Activated CD4-positive, alpha-beta T cell treated with anti-CD3 and anti-CD28 coated beads for 36 hours (primary cell): ENCODE measurements at regions not wholly inside any gene's neighbourhood (a gene's known extent, or its start where the extent isn't known, plus 50 kb on each side); places are given as distances from the start of the nearest gene placed in this dataset.

Experiments
- ATAC-seq: fragments of 200-7000 bp; cut with Tn5 transposase; one replicate; pipeline ENCODE4 v1.10.0; 2021; ENCODE audit warnings: mild to moderate bottlenecking, moderate library complexity
- CTCF ChIA-PET: fragments of 350-600 bp; sonication (Branson Sonifier 250); formaldehyde crosslinking; loops from one replicate; lab custom pipeline; 2021; ENCODE audit warnings: antibody characterized with exemption; lab: Charles Lee
- POLR2A ChIA-PET: fragments of 350-600 bp; sonication (Branson Sonifier 250); formaldehyde crosslinking; loops from one replicate; lab custom pipeline; 2021; ENCODE audit warnings: antibody characterized with exemption, inconsistent platforms; lab: Charles Lee
- DNase-seq: peaks from one replicate; pipeline ENCODE4 v3.0.0-alpha.2; 2020
- H3K27ac Mint-ChIP-seq: one replicate; pipeline ENCODE4 v1.8.0; 2021; ENCODE audit warnings: mixed read lengths
- H3K27me3 Mint-ChIP-seq: one replicate; pipeline ENCODE4 v1.8.0; 2021; ENCODE audit warnings: mixed read lengths
- H3K36me3 Mint-ChIP-seq: one replicate; pipeline ENCODE4 v1.8.0; 2021; ENCODE audit warnings: low read depth, mixed read lengths
- H3K4me1 Mint-ChIP-seq: one replicate; pipeline ENCODE4 v1.8.0; 2021; ENCODE audit warnings: mixed read lengths
- H3K4me3 Mint-ChIP-seq: one replicate; pipeline ENCODE4 v1.8.0; 2021; ENCODE audit warnings: mild to moderate bottlenecking, moderate library complexity, mixed read lengths
- H3K9me3 Mint-ChIP-seq: one replicate; pipeline ENCODE4 v1.8.0; 2021; ENCODE audit warnings: low read depth, mixed read lengths
- intact Hi-C, 2 experiments: fragments of 100-400 bp; cut with DNase I in 1 of 2; cut with micrococcal nuclease in 1 of 2; formaldehyde crosslinking; loops; one replicate each; pipeline versions ENCODE4 v1.14.2 to v1.15.1; 2022 to 2024; cut with DNase I, micrococcal nuclease

DNA sequence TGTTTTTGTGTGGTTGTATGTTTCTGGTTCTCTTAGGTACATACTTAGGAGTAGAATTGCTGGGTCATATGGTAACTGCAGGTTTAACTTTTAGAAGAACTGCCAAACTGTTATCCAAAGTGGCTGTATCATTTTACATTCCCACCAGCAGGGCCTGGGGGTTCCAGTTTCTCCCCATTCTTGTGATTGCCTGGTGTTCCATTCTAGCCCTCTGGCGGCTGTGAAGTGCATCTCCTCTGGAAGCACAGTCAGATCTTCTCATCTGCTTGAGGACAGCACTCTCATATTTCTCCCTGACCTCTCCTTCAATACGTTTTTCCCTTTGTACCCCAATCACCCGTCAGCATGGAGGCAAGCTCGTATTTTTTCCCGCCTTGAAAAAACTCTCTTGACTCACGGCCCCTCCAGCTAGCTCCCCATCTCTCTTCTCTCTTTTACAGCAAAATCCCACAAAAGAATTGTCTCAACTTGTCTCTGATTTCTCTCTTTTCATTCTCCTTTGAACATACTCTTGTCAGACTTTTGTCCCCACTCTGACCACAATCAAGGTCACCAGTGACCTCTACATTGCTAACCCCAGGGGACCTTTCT lies 56.8 kb upstream of the THY1 start:
- intact Hi-C loops = loop anchor here (5.0 kb wide), 2 partner anchors 143 to 628 kb away; no protein-coding TSS in a partner anchor
- POLR2A ChIA-PET = no interaction called here
- H3K27me3 Mint-ChIP-seq = peaks cover 24% of the 10 kb centered on the region

DNA sequence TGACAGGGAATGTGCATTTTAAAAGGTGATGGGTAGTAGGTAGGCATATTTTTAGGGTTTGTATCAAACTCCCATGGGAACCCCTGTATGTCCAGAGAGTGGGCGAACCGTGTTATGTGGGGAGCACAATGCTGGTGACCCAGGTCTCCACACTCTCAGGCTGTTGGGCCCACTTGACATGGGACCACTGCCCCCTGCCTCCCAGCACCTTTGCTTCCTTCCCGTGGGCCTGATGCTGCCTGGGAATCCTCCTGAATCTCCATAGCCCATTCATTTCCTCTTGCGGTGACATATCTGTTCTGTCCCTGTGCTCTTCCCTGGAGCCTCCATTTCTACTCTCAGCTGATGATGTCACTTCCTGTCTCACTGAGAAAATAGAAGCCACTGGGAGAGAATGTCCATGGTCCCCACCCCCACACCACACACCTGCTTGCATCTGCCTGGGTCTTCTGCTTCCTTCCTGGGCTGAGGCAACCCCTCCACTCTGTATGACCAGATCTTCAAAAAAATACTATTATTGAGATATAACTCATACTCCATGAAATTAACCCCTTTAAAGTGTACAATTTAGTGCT lies 55.8 kb upstream of the THY1 start:
- POLR2A ChIA-PET = no interaction called here
- Mint-ChIP-seq H3K9me3 (no peaks in the 10 kb centered on the region), H3K4me3 (no peak overlapping the region), H3K4me1 (no peaks in the 10 kb centered on the region), H3K27ac (no peak overlapping the region), H3K27me3 (peaks cover 22% of the 10 kb centered on the region), H3K36me3 (no peaks in the 10 kb centered on the region)
- no peak for DNase-seq
- intact Hi-C loops = no loop called here
- CTCF ChIA-PET = interaction anchor here (0.6 kb wide), 1 partner anchor 601 kb away, joined by 3 read pairs; no protein-coding TSS in a partner anchor
- ATAC-seq = no peak

More for the DNA sequence above, 56.8 kb upstream of the THY1 start:
- H3K4me1 Mint-ChIP-seq = no peaks in the 10 kb centered on the region
- H3K4me3 Mint-ChIP-seq = no peak overlapping the region
- no peak for DNase-seq
- ATAC-seq = no peak
- H3K36me3 Mint-ChIP-seq = no peaks in the 10 kb centered on the region
- no peaks in the 10 kb centered on the region for H3K9me3 Mint-ChIP-seq
- CTCF ChIA-PET = interaction anchor here (0.6 to 1.8 kb wide), 10 partner anchors 12 to 826 kb away, joined by 3 to 11 read pairs (median 4); no protein-coding TSS in a partner anchor
- no peak overlapping the region for H3K27ac Mint-ChIP-seq

DNA sequence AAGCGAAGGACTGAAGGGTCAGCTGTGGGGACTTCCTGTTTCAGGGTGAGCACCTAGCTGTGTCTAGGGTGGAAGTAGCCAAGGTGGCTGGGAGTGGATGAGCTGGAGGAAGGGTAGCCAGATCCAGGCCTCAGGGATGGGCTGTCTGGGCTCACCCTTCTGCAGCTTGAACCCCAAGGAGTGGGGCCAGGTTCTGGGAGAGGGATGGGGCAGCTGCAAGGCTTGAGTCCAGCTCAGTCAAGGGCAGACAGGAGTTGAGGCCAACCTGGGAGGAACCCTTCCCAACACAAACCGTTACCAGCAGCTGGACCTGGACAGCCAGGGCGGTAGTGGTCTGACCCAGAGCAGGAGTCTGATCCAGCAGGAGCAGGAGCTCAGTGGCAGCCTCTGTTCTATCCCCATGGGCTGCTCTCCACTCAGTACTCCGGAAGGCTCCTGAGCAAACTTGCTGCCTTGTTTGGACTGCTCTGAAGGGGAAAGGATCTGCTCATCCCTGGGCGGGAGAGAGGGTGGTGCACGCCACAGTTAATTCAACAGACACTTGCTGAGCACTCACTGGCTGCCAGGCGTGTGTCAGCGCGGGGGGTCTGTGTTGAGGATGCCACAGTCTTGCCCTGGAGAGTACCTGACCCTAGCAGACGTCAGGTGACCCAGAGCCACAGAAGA lies 53.8 kb upstream of the THY1 start:
- Mint-ChIP-seq H3K4me3 (no peak overlapping the region), H3K27me3 (peaks cover 30% of the 10 kb centered on the region), H3K9me3 (no peaks in the 10 kb centered on the region), H3K27ac (no peak overlapping the region), H3K36me3 (no peaks in the 10 kb centered on the region), H3K4me1 (no peaks in the 10 kb centered on the region)
- POLR2A ChIA-PET = no interaction called here
- intact Hi-C loops = no loop called here
- CTCF ChIA-PET = interaction anchor here (0.6 to 1.3 kb wide), 7 partner anchors 53 to 1155 kb away, joined by 3 to 6 read pairs (median 3); no protein-coding TSS in a partner anchor
- no peak for DNase-seq
- ATAC-seq = no peak

DNA sequence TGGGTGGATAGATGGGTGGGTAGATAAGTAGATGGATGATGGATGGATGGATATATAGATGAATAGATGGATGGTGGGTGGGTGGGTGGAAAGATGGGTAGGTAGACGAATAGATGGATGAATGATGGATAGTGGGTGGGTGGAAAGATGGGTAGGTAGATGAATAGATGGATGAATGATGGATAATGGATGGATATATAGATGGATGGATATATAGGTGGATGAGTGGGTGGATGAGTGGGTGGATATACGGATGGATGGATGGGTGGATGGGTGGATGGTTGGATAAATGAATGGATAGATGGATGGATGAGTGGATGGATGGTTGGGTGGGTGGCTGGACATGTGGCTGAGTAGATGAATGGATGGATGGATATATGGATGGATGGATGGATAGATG lies 53.1 kb upstream of the THY1 start:
- CTCF ChIA-PET = interaction anchor here (0.6 to 1.7 kb wide), 8 partner anchors 13 to 207 kb away, joined by 3 to 6 read pairs (median 4); no protein-coding TSS in a partner anchor
- no peaks in the 10 kb centered on the region for H3K36me3 Mint-ChIP-seq
- H3K4me3 Mint-ChIP-seq = no peak overlapping the region
- no peak for DNase-seq
- H3K4me1 Mint-ChIP-seq = no peaks in the 10 kb centered on the region
- intact Hi-C loops = no loop called here
- ATAC-seq = no peak
- H3K9me3 Mint-ChIP-seq = no peaks in the 10 kb centered on the region
- POLR2A ChIA-PET = no interaction called here
- peaks cover 26% of the 10 kb centered on the region for H3K27me3 Mint-ChIP-seq
- H3K27ac Mint-ChIP-seq = no peak overlapping the region

DNA sequence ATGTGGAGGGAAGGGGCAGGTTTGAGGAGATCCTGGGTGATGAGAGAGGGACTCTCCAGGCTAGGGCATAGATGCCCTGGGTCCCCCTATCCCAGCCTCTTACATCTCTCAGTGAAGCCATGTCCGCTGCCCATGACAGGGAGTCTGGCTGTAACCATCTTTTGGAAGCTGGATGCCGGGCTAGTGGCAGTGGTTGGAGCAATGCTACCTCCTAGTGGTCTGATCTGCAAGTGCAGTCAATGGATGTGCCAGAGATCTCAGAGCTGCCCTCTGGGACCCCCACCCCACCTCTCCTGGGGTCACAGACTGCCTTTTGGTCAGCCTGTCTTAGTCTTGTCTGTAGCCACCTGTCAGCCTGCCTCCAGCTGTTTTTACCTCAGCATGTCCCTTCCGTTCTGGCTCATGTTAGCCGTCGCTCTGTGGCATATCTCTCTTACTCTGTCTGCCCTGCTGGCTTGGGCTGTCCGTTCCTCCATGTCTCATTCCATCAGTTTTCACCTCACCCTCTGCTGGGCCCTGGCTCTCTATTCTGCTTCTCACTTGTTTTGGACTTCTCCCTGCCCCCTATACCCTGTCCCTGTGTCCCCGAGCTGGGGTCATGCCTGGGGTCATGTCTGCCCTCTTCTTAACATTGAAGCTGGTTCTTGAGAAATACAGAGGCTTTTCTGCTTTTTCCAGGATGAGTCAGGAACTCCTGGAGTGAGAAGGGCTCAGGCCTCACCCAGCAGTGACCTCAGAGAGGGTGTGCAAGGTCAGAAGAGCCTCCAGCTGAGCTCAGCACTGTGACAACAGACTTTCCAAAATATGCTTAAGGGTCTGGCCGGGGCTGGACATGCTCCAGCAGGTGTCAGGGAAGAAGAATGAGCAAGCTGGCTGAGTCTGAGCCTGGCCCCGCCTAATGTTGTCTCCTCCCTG lies 52.0 kb upstream of the THY1 start:
- ChIA-PET CTCF (interaction anchor here (0.6 to 2.5 kb wide), 39 partner anchors 12 to 163 kb away, joined by 3 to 44 read pairs (median 4); partner anchors contain the start of gene USP2), POLR2A (interaction anchor here (0.6 to 1.1 kb wide), 3 partner anchors 11 to 119 kb away, joined by 3 to 5 read pairs (median 3); no protein-coding TSS in a partner anchor)
- intact Hi-C loops = loop anchor here (1.0 to 5.0 kb wide), 4 partner anchors 93 to 138 kb away; partner anchors contain the start of gene USP2 (in 2 of the 2)

DNA sequence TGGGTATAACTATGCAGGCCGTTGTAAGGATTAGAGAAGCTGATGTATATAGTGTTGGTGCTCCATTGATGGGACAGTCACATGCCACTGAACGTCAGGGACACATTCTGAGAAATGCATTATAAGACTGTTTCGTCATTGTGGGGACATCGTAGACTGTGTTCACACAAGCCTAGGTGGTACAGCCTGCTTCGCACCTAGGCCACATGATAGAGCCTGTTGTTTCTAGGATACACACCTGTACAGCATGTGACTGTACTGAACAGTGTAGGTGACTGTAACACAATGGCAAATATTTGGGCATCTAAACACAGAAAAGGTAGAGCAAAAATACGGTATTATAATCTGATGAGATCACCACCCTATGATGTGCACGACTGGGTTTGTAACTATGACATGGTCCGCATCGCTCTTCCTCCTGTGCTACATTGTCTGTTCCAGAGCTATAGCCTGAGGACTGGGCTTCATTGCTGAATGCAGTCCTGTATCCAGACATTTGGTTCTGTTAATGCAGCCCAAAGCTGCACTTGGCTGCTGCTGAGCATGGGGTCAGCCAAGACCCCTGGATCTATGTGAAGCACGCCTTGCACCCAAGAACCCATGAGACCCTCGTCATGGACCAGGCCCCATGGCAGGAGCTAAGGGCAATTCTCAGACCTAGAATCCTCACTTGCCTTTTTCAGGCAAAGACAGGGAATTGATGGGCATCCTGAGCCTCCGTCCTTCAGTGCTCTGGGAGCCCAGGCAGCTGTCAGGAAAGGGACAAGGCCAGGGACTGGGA lies 51.1 kb upstream of the THY1 start:
- no peak overlapping the region for H3K27ac Mint-ChIP-seq
- DNase-seq (no peak), ATAC-seq (no peak)
- POLR2A ChIA-PET = interaction anchor here (0.6 to 1.1 kb wide), 2 partner anchors 112 to 118 kb away, joined by 3 to 5 read pairs; no protein-coding TSS in a partner anchor
- no peak overlapping the region for H3K4me3 Mint-ChIP-seq
- H3K36me3 Mint-ChIP-seq = no peaks in the 10 kb centered on the region
- CTCF ChIA-PET = interaction anchor here (0.6 to 2.5 kb wide), 31 partner anchors 11 to 1931 kb away, joined by 3 to 44 read pairs (median 5); partner anchors contain the start of gene USP2
- H3K4me1 Mint-ChIP-seq = no peaks in the 10 kb centered on the region
- intact Hi-C loops = loop anchor here (1.0 to 5.0 kb wide), 4 partner anchors 92 to 137 kb away; partner anchors contain the start of gene USP2 (in 2 of the 2)
- peaks cover 22% of the 10 kb centered on the region for H3K27me3 Mint-ChIP-seq
- no peaks in the 10 kb centered on the region for H3K9me3 Mint-ChIP-seq

More for the DNA sequence above, 52.0 kb upstream of the THY1 start:
- DNase-seq (peak; percentile 77), ATAC-seq (peak; percentile 83)
- Mint-ChIP-seq H3K4me1 (no peaks in the 10 kb centered on the region), H3K4me3 (no peak overlapping the region), H3K36me3 (no peaks in the 10 kb centered on the region), H3K27ac (no peak overlapping the region), H3K27me3 (peaks cover 21% of the 10 kb centered on the region), H3K9me3 (no peaks in the 10 kb centered on the region)

DNA sequence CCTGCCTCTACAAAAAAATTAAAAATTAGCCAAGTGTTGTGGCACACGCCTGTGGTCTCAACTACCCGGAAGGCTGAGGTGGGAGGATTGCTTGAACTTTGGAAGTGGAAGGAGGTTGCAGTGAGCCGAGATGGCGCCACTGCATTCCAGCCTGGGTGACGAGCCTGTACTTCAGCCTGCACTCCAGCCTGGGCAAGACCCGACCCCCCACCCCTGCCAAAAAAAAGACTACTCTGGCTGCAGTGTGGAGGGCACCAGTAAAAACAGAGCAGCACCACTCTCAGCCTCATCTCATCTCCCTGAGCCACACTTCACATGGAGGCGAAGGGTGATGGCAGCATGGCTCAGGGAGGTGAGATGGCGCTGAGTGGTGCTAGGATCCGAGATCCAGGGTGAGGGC lies 50.3 kb upstream of the THY1 start:
- H3K27ac Mint-ChIP-seq = no peak overlapping the region
- H3K36me3 Mint-ChIP-seq = no peaks in the 10 kb centered on the region
- ChIA-PET CTCF (interaction anchor here (2.5 kb wide), 1 partner anchor 117 kb away, joined by 44 read pairs; no protein-coding TSS in a partner anchor), POLR2A (no interaction called here)
- DNase-seq = no peak
- intact Hi-C loops = loop anchor here (5.0 kb wide), 2 partner anchors 91 to 136 kb away; partner anchors contain the start of gene USP2 (in 1 of the 2)
- H3K4me1 Mint-ChIP-seq = no peaks in the 10 kb centered on the region
- no peaks in the 10 kb centered on the region for H3K9me3 Mint-ChIP-seq
- H3K27me3 Mint-ChIP-seq = peaks cover 22% of the 10 kb centered on the region
- ATAC-seq = no peak
- no peak overlapping the region for H3K4me3 Mint-ChIP-seq

DNA sequence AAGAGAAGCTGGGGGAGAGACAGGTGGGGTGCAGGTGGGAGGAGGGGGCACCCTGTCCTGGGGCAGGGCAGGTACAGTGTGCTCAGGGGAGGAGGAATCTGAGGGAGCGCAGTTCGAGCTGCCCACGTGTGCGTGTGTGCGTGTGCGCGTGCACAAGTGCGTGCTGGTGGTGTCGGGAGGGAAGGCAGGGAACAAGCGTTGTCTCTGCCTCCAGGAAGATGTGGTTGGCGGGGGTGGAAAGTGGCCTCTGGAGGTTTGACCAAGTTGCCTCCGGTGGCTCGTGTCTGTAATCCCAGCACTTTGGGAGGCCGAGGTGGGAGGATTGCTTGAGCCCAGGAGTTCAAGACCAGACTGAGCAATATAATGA lies 49.9 kb upstream of the THY1 start:
- DNase-seq (no peak), ATAC-seq (no peak)
- Mint-ChIP-seq H3K27ac (no peak overlapping the region), H3K27me3 (peaks cover 23% of the 10 kb centered on the region), H3K36me3 (no peaks in the 10 kb centered on the region), H3K4me3 (no peak overlapping the region), H3K4me1 (no peaks in the 10 kb centered on the region), H3K9me3 (peaks cover under 1% of the 10 kb centered on the region)
- ChIA-PET POLR2A (no interaction called here), CTCF (no interaction called here)
- intact Hi-C loops = loop anchor here (5.0 kb wide), 2 partner anchors 91 to 136 kb away; partner anchors contain the start of gene USP2 (in 1 of the 2)
